Activated CD8-positive, alpha-beta T cell treated with anti-CD3 and anti-CD28 coated beads, Interleukin-2, amount 10 ng/mL, durations not matched to agents 7 days and 5 days (primary cell): ENCODE measurements at regions not wholly inside any gene's neighbourhood (a gene's known extent, or its start where the extent isn't known, plus 50 kb on each side); places are given as distances from the start of the nearest gene placed in this dataset.
A peak's percentile ranks its signal among the peaks of the same experiment; 100 is the strongest.

ENCODE experiments used
- ATAC-seq: fragments of 150-1000 bp; cut with Tn5 transposase; one replicate; pipeline ENCODE4 v1.10.0; 2021; ENCODE audit warnings: moderate library complexity
- CTCF ChIA-PET: fragments of 350-600 bp; sonication (Branson Sonifier 250); formaldehyde crosslinking; loops from one replicate; lab custom pipeline; 2021; ENCODE audit warnings: antibody characterized with exemption; lab: Charles Lee
- POLR2A ChIA-PET: fragments of 350-600 bp; sonication (Branson Sonifier 250); formaldehyde crosslinking; loops from one replicate; lab custom pipeline; 2021; ENCODE audit warnings: antibody characterized with exemption; lab: Charles Lee
- DNase-seq: peaks from one replicate; pipeline ENCODE4 v3.0.0-alpha.2; 2020
- H3K27ac Mint-ChIP-seq: one replicate; pipeline ENCODE4 v1.8.0; 2021; ENCODE audit warnings: mild to moderate bottlenecking, mixed read lengths
- H3K27me3 Mint-ChIP-seq: one replicate; pipeline ENCODE4 v1.8.0; 2021; ENCODE audit warnings: low read depth, mixed read lengths
- H3K36me3 Mint-ChIP-seq: one replicate; pipeline ENCODE4 v1.8.0; 2021; ENCODE audit warnings: low read depth, mixed read lengths
- H3K4me1 Mint-ChIP-seq: one replicate; pipeline ENCODE4 v1.8.0; 2021; ENCODE audit warnings: low read depth, mixed read lengths
- H3K4me3 Mint-ChIP-seq: one replicate; pipeline ENCODE4 v1.8.0; 2021; ENCODE audit warnings: mild to moderate bottlenecking, mixed read lengths
- H3K9me3 Mint-ChIP-seq: one replicate; pipeline ENCODE4 v1.8.0; 2022; ENCODE audit warnings: mixed read lengths; ENCODE audit not compliant: insufficient read depth

GRCh38 chr1:234996245-234996757 lies 132.3 kb downstream of the TOMM20 start:
- no peaks in the 10 kb centered on the region for H3K36me3 Mint-ChIP-seq
- DNase-seq (no peak), ATAC-seq (no peak)
- H3K4me1 Mint-ChIP-seq: peaks cover 5% of the 10 kb centered on the region
- no peak overlapping the region for H3K4me3 Mint-ChIP-seq
- POLR2A ChIA-PET: no interaction called here
- no peaks in the 10 kb centered on the region for H3K27me3 Mint-ChIP-seq
- no peaks in the 10 kb centered on the region for H3K9me3 Mint-ChIP-seq
- no peak overlapping the region for H3K27ac Mint-ChIP-seq
- CTCF ChIA-PET: no interaction called here

DNA sequence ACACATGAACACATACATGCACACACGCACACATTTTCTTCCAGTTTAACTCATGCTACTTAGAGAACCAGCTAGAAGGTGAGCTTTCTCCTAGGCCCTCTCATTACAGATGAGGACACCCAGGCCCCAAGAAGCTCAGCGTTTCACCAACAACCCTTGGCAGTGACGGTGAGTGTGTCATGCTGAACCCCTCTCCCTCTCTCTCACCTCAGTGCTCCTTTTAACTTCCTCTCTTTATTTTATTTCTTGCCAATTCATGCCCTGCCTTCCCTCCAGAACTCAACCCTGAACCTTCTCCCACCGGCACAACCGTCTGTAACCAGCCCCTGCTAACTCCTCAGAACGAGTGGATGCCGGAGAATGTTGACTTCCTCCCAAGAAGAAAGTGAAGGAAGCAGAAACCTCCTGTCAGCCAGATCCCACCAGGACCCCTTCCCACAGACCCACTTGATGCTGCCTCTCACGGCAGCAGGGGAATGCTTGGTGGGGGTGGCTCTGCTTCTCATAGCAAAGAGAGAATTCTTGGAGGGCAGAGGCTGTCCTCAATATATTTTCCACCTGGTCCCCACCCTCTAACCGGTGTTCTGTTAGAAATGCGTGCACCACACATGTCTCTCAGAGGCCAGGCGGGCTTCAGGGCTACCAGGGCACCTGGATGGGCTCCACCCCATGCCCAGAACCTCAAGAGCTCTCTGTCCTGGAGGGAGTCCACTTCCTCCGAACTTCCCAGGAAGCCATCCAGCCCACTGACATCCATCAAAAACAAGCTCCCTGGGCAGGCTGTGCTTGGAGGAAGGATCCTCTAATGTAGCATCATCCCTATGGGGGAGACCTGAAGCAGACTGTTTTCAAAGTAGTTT lies 134.0 kb downstream of the TOMM20 start:
- DNase-seq: no peak
- Mint-ChIP-seq H3K27ac (peak overlapping the region; percentile 22), H3K27me3 (no peaks in the 10 kb centered on the region), H3K4me1 (peaks cover 19% of the 10 kb centered on the region), H3K9me3 (no peaks in the 10 kb centered on the region), H3K36me3 (no peaks in the 10 kb centered on the region), H3K4me3 (no peak overlapping the region)
- ATAC-seq: no peak
- ChIA-PET POLR2A (interaction anchor here (0.7 kb wide), 1 partner anchor 68 kb away, joined by 3 read pairs; no protein-coding TSS in a partner anchor), CTCF (no interaction called here)

DNA sequence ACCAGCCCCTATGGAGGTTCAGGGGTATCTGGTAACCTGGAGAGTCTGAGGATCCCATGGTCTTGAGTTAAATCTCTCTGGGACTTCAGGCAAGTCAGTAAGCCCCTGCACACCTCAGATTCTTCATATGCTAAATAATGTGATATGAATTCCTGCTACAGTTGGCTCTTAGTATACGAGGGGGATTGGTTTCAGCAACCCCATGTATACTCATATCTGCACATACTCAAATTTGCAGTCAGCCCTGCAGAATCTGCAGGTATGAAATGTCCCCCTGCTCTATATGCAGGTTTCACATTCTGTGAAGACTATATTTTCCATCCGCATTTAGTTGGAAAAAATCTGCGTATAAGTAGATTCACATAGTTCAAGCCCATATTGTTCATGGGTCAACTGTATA lies 136.6 kb downstream of the TOMM20 start:
- no peak overlapping the region for H3K27ac Mint-ChIP-seq
- H3K27me3 Mint-ChIP-seq: no peaks in the 10 kb centered on the region
- ChIA-PET POLR2A (interaction anchor here (1.2 kb wide), 1 partner anchor 19 kb away, joined by 3 read pairs; no protein-coding TSS in a partner anchor), CTCF (interaction anchor here (1.2 kb wide), 1 partner anchor 10 kb away, joined by 3 read pairs; no protein-coding TSS in a partner anchor)
- DNase-seq (no peak), ATAC-seq (no peak)
- no peaks in the 10 kb centered on the region for H3K9me3 Mint-ChIP-seq
- H3K36me3 Mint-ChIP-seq: peaks cover 2% of the 10 kb centered on the region
- H3K4me3 Mint-ChIP-seq: no peak overlapping the region
- H3K4me1 Mint-ChIP-seq: peaks cover 44% of the 10 kb centered on the region

- no peaks in the 10 kb centered on the region for H3K9me3 Mint-ChIP-seq
- ChIA-PET POLR2A (interaction anchor here (0.7 kb wide), 1 partner anchor 12 kb away, joined by 3 read pairs; no protein-coding TSS in a partner anchor), CTCF (interaction anchor here (1.6 to 2.1 kb wide), 2 partner anchors 18 to 21 kb away, joined by 4 to 5 read pairs; no protein-coding TSS in a partner anchor)
- H3K4me3 Mint-ChIP-seq: no peak overlapping the region
- H3K27ac Mint-ChIP-seq: peak overlapping the region; percentile 47
- H3K4me1 Mint-ChIP-seq: peaks cover 52% of the 10 kb centered on the region
- peaks cover 2% of the 10 kb centered on the region for H3K36me3 Mint-ChIP-seq
- DNase-seq (no peak), ATAC-seq (no peak)
- H3K27me3 Mint-ChIP-seq: no peaks in the 10 kb centered on the region
These were observed 137.5 kb downstream of the TOMM20 start for GRCh38 chr1:234990874-234991801.

- ChIA-PET CTCF (interaction anchor here (1.6 to 2.1 kb wide), 2 partner anchors 19 to 21 kb away, joined by 4 to 5 read pairs; no protein-coding TSS in a partner anchor), POLR2A (no interaction called here)
- DNase-seq (no peak), ATAC-seq (no peak)
- Mint-ChIP-seq H3K9me3 (no peaks in the 10 kb centered on the region), H3K27ac (peak overlapping the region; percentile 47), H3K36me3 (peaks cover 2% of the 10 kb centered on the region), H3K4me1 (peaks cover 55% of the 10 kb centered on the region), H3K27me3 (no peaks in the 10 kb centered on the region), H3K4me3 (no peak overlapping the region)
These were observed 138.3 kb downstream of the TOMM20 start for GRCh38 chr1:234990328-234990675.

- no peak for ATAC-seq
- H3K27ac Mint-ChIP-seq: no peak overlapping the region
- CTCF ChIA-PET: interaction anchor here (1.1 to 3.2 kb wide), 7 partner anchors 11 to 93 kb away, joined by 3 to 14 read pairs (median 5); no protein-coding TSS in a partner anchor
- peaks cover 60% of the 10 kb centered on the region for H3K4me1 Mint-ChIP-seq
- DNase-seq: no peak
- POLR2A ChIA-PET: interaction anchor here (1.1 to 1.9 kb wide), 4 partner anchors 10 to 378 kb away, joined by 4 to 11 read pairs (median 8); no protein-coding TSS in a partner anchor
- no peak overlapping the region for H3K4me3 Mint-ChIP-seq
- H3K27me3 Mint-ChIP-seq: no peaks in the 10 kb centered on the region
- no peaks in the 10 kb centered on the region for H3K9me3 Mint-ChIP-seq
- H3K36me3 Mint-ChIP-seq: peaks cover 2% of the 10 kb centered on the region
These were observed 138.9 kb downstream of the TOMM20 start for GRCh38 chr1:234989479-234990327.

DNA sequence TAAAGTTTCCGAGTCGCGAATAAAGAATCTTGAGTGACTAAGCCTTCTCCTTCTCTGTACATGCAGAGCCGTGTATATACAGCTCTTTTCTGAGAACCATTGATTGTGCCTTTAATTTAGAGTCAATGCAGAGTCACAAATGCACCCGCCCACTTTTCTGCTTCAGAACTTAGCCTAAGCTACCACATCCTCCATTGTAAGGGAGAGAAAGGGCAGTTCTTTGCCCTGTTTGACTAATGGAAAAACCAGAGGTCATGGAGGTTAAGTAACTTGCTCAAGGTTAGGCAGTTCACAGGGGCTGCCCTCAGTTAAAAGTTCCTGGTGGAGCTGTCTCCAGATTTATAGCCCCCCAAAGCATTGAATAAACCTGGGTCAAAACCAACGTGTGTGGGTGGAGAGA lies 139.6 kb downstream of the TOMM20 start:
- POLR2A ChIA-PET: interaction anchor here (0.6 to 1.9 kb wide), 5 partner anchors 9 to 378 kb away, joined by 4 to 11 read pairs (median 6); no protein-coding TSS in a partner anchor
- DNase-seq (peak; percentile 45), ATAC-seq (peak; percentile 52)
- Mint-ChIP-seq H3K27me3 (no peaks in the 10 kb centered on the region), H3K9me3 (no peaks in the 10 kb centered on the region), H3K27ac (peak overlapping the region; percentile 58), H3K36me3 (peaks cover 2% of the 10 kb centered on the region), H3K4me1 (peaks cover 62% of the 10 kb centered on the region), H3K4me3 (no peak overlapping the region)
- CTCF ChIA-PET: interaction anchor here (1.1 to 3.2 kb wide), 6 partner anchors 10 to 94 kb away, joined by 3 to 14 read pairs (median 6); no protein-coding TSS in a partner anchor

DNA sequence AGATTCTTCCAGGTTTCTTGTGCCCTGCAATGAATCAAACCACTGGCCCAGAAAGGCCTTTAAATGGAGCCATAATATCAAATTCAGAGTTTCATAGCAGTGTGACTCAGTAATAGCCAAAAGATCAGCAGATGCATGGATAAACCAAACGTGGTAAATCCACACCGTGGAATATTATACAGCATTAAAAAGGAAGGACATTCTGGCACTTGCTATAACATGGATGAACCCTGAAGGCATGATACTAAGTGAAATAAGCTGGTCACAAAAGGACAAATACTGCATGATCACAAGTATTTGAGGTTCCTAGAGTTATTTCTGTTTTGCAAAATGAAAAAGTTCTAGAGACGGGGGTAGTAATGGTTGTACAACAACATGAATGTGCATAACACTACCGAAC lies 140.1 kb downstream of the TOMM20 start:
- Mint-ChIP-seq H3K36me3 (peaks cover 2% of the 10 kb centered on the region), H3K27me3 (no peaks in the 10 kb centered on the region), H3K9me3 (no peaks in the 10 kb centered on the region), H3K27ac (no peak overlapping the region), H3K4me3 (no peak overlapping the region), H3K4me1 (peaks cover 67% of the 10 kb centered on the region)
- no peak for ATAC-seq
- DNase-seq: no peak
- POLR2A ChIA-PET: interaction anchor here (0.6 to 1.9 kb wide), 5 partner anchors 9 to 377 kb away, joined by 4 to 11 read pairs (median 6); no protein-coding TSS in a partner anchor
- CTCF ChIA-PET: interaction anchor here (1.1 to 3.2 kb wide), 5 partner anchors 9 to 95 kb away, joined by 3 to 14 read pairs (median 9); no protein-coding TSS in a partner anchor

- no peak for ATAC-seq
- POLR2A ChIA-PET: interaction anchor here (1.4 to 1.9 kb wide), 3 partner anchors 8 to 25 kb away, joined by 6 to 11 read pairs (median 9); no protein-coding TSS in a partner anchor
- DNase-seq: no peak
- no peaks in the 10 kb centered on the region for H3K27me3 Mint-ChIP-seq
- H3K27ac Mint-ChIP-seq: peak overlapping the region; percentile 9
- CTCF ChIA-PET: interaction anchor here (1.2 to 3.2 kb wide), 4 partner anchors 9 to 95 kb away, joined by 4 to 14 read pairs (median 10); no protein-coding TSS in a partner anchor
- peaks cover 2% of the 10 kb centered on the region for H3K36me3 Mint-ChIP-seq
- H3K9me3 Mint-ChIP-seq: no peaks in the 10 kb centered on the region
- no peak overlapping the region for H3K4me3 Mint-ChIP-seq
- peaks cover 68% of the 10 kb centered on the region for H3K4me1 Mint-ChIP-seq
These were observed 140.5 kb downstream of the TOMM20 start for GRCh38 chr1:234988155-234988517.

GRCh38 chr1:234987415-234988154 lies 141.1 kb downstream of the TOMM20 start:
- ATAC-seq (peak; percentile 22), DNase-seq (no peak)
- POLR2A ChIA-PET: interaction anchor here (1.1 to 1.9 kb wide), 2 partner anchors 25 to 510 kb away, joined by 3 to 6 read pairs; no protein-coding TSS in a partner anchor
- peak overlapping the region; percentile 9 for H3K27ac Mint-ChIP-seq
- H3K27me3 Mint-ChIP-seq: no peaks in the 10 kb centered on the region
- H3K4me1 Mint-ChIP-seq: peaks cover 68% of the 10 kb centered on the region
- H3K9me3 Mint-ChIP-seq: no peaks in the 10 kb centered on the region
- CTCF ChIA-PET: interaction anchor here (1.5 to 3.2 kb wide), 4 partner anchors 8 to 376 kb away, joined by 6 to 11 read pairs (median 8); no protein-coding TSS in a partner anchor
- H3K4me3 Mint-ChIP-seq: no peak overlapping the region
- peaks cover 2% of the 10 kb centered on the region for H3K36me3 Mint-ChIP-seq
